A549 (cell line): ENCODE measurements at regions not wholly inside any gene's neighbourhood (a gene's known extent, or its start where the extent isn't known, plus 50 kb on each side); places are given as distances from the start of the nearest gene placed in this dataset.

Experiments used
- ATAC-seq, 2 experiments: fragments of 200-7000 bp in 1 of 2; fragments of >200 bp in 1 of 2; cut with Nextera tagmentation in 1 of 2; cut with Tn5 transposase in 1 of 2; 3 replicates each; pipeline versions ENCODE4 v1.8.0 to v1.9.1; 2018 to 2020; ENCODE audit warnings: mild to moderate bottlenecking in 1 of 2, moderate library complexity in 1 of 2
- CTCF ChIA-PET: fragments of 300-600 bp; sonication (Branson Sonifier 250); formaldehyde crosslinking; extraction: SDS; loops from one replicate; lab custom pipeline; 2021; ENCODE audit warnings: antibody characterized with exemption, inconsistent platforms; lab: Yijun Ruan, JAX
- POLR2A ChIA-PET: fragments of 350-600 bp; formaldehyde crosslinking; extraction: SDS; loops from one replicate; lab custom pipeline; 2021; ENCODE audit warnings: antibody characterized with exemption, inconsistent platforms; lab: Yijun Ruan, JAX
- DNase-seq, 2 experiments: peaks; one replicate each; pipeline versions ENCODE4 v3.0.0 to v3.0.0-alpha.2; 2011 to 2016; ENCODE audit warnings: low read depth in 1 of 2, low spot score in 1 of 2
- FAIRE-seq: peaks from 2 replicates; lab custom pipeline; 2011; peaks lifted over from hg19 to GRCh38; lab: Jason Lieb, UNC
- H3K27ac ChIP-seq, 2 experiments: fragments of >200 bp; sonication (Bioruptor Twin); formaldehyde crosslinking; 3 replicates each; pipeline ENCODE4 v1.5.1; 2016 to 2017
- H3K4me1 ChIP-seq: fragments of >200 bp; sonication (Bioruptor Twin); formaldehyde crosslinking; 3 replicates; pipeline ENCODE4 v1.6.1; 2016
- H3K4me2 ChIP-seq: fragments of >200 bp; sonication (Bioruptor Twin); formaldehyde crosslinking; 3 replicates; pipeline ENCODE4 v1.6.1; 2016
- H3K4me3 ChIP-seq: fragments of >200 bp; sonication (Bioruptor Twin); formaldehyde crosslinking; 3 replicates; pipeline ENCODE4 v1.5.1; 2016
- H3K9me3 ChIP-seq: fragments of >200 bp; sonication (Bioruptor Twin); formaldehyde crosslinking; 3 replicates; pipeline ENCODE4 v1.6.1; 2016
- CBX8 ChIP-seq: fragments of 200-600 bp; sonication (generic); IDR thresholded peaks from 2 replicates; pipeline ENCODE4 v1.6.1; 2016
- CEBPB ChIP-seq, 2 experiments: fragments of >200 bp in 1 of 2; sonication (Bioruptor Twin) in 1 of 2; formaldehyde crosslinking in 1 of 2; IDR thresholded peaks; 2 replicates each; pipeline ENCODE4 v1.6.1; 2012 to 2016
- CTCF ChIP-seq: fragments of >200 bp; sonication (Bioruptor Twin); formaldehyde crosslinking; IDR thresholded peaks from 3 replicates; pipeline ENCODE4 v1.5.1; 2016
- E2F6 ChIP-seq: IDR thresholded peaks from 2 replicates; pipeline ENCODE4 v1.6.1; 2012; ENCODE audit warnings: low read depth, borderline replicate concordance
- EHF ChIP-seq: fragments of 250-450 bp; sonication (Bioruptor Pico); IDR thresholded peaks from 2 replicates; pipeline ENCODE4 v1.5.0; 2020; ENCODE audit warnings: mild to moderate bottlenecking
- FOSL2 ChIP-seq, 2 experiments: fragments of 450-650 bp in 1 of 2; fragments of >200 bp in 1 of 2; sonication (Bioruptor Twin) in 1 of 2; formaldehyde crosslinking; IDR thresholded peaks; 2 replicates each; pipeline versions ENCODE4 v1.5.0 to v1.6.1; 2016 to 2020; ENCODE audit warnings: mild to moderate bottlenecking in 1 of 2, moderate library complexity in 1 of 2
- FOXS1 ChIP-seq: fragments of 250-450 bp; sonication (Bioruptor Pico); IDR thresholded peaks from 2 replicates; pipeline ENCODE4 v1.5.0; 2020; ENCODE audit warnings: mild to moderate bottlenecking, moderate library complexity
- HES2 ChIP-seq: fragments of >200 bp; sonication (Bioruptor Twin); formaldehyde crosslinking; IDR thresholded peaks from 2 replicates; pipeline ENCODE4 v1.6.1; 2016
- JUNB ChIP-seq: fragments of >200 bp; sonication (Bioruptor Twin); formaldehyde crosslinking; IDR thresholded peaks from 2 replicates; pipeline ENCODE4 v1.6.1; 2016
- KDM5A ChIP-seq: fragments of 200-600 bp; sonication (generic); IDR thresholded peaks from 2 replicates; pipeline ENCODE4 v1.6.1; 2016; ENCODE audit warnings: antibody characterized with exemption, mild to moderate bottlenecking
- MAFK ChIP-seq: fragments of 450-650 bp; IDR thresholded peaks from 2 replicates; pipeline ENCODE4 v1.6.1; 2014; ENCODE audit not compliant: partially characterized antibody
- NFE2L2 ChIP-seq: fragments of 150-350 bp; conservative IDR thresholded peaks from 2 replicates; pipeline ENCODE4 v1.6.1; 2014; ENCODE audit warnings: low read length
- RCOR1 ChIP-seq: fragments of 150-350 bp; IDR thresholded peaks from 2 replicates; pipeline ENCODE4 v1.6.1; 2014; ENCODE audit warnings: antibody characterized with exemption, low read length, low read depth
- WGBS: methylation state at CpG from one replicate; pipeline ENCODE4 v1.1.6; 2017; ENCODE audit errors: missing lambda C conversion rate; 5-methylcytosine and 5-hydroxymethylcytosine counted together
- TF ChIP-seq, protein P1 (sequence below): fragments of 250-450 bp; sonication (Bioruptor Pico); IDR thresholded peaks from 2 replicates; pipeline ENCODE4 v1.5.0; 2020; ENCODE audit warnings: low read depth, mild to moderate bottlenecking, moderate library complexity

- TF ChIP-seq E2F6 (no peak), EHF (CRISPR knock-in tag) (no peak), NFE2L2 (no peak), RCOR1 (no peak), KDM5A (no peak)
These were observed 123.6 kb upstream of the SLC35B3 start (continued) for GRCh38 chr6:8558953-8559352.

- 4% methylated on average over 2 of the region's 2 CpGs for WGBS
- no peak overlapping the region for H3K4me3 ChIP-seq
- no peak for TF ChIP-seq CTCF
- TF ChIP-seq, all 56 proteins: peak for 0
- ChIA-PET CTCF (no interaction called here), POLR2A (no interaction called here)
- no peaks in the 10 kb centered on the region for H3K9me3 ChIP-seq
- FAIRE-seq (no peak), ATAC-seq (0 out of 6 replicates have a peak, but pooled peaks of 1 of the 2 experiments have one; percentile 30), DNase-seq (no peak)
- peaks cover 14% of the 10 kb centered on the region; the same call in 2 of the 3 replicates for H3K4me1 ChIP-seq
- peak overlapping the region; percentile 68 for H3K4me2 ChIP-seq
- no peak overlapping the region; a peak in 1 of 6 replicates for H3K27ac ChIP-seq
These were observed 121.8 kb upstream of the SLC35B3 start for GRCh38 chr6:8557014-8557748.

DNA sequence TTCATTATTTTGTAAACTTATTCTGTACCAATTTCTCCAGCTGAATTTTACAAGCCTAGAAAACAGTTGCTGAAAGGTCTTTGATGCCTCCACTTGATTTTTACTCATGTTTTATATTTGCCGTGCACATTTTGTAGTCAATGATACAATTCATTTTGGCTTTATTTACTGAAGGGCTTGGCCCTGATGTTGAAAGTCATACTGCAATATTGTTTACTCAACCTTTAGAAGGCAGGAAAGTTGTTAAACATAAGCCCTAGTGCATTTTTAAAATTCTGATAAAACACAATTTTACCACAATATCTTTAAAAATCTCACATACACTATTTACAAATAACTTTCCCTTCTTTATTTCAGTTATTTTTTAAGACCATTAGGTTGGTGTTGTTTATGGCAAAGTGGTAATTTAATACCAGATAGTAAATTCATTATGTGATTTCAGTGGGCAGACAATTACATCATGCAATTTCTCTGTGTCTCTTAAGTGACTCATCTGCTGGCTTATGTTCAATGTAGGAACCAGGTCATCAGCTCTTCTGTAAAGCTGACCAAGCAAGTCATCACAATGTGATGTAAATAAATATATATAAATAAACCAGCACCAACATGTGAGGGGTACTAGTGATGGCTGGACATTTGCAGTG, 121.1 kb upstream of the SLC35B3 start:
- ATAC-seq (peak; percentile 30 to 93; a peak in 4 of 6 replicates), FAIRE-seq (no peak), DNase-seq (peak; percentile 10 to 64)
- no peak overlapping the region for H3K4me3 ChIP-seq
- peaks cover 14% of the 10 kb centered on the region; the same call in 2 of the 3 replicates for H3K4me1 ChIP-seq
- no peak overlapping the region; a peak in 2 of 6 replicates for H3K27ac ChIP-seq
- ChIA-PET CTCF (no interaction called here), POLR2A (no interaction called here)
- H3K9me3 ChIP-seq = no peaks in the 10 kb centered on the region
- WGBS = 7% methylated on average over 1 of the region's 1 CpG
- TF ChIP-seq HES2 (0 out of 2 replicates have a peak, but pooled peaks have one; percentile 21), EHF (CRISPR knock-in tag) (no peak), CBX8 (no peak), FOXS1 (CRISPR knock-in tag) (no peak), E2F6 (no peak), FOSL2 (IDR thresholded peaks at IDR 0.05) (peak; percentile 75; the same call in 1 of the 2 replicates), FOSL2 (CRISPR knock-in tag; IDR thresholded peaks at IDR 0.05) (peak; percentile 63), JUNB (peak; percentile 81), CEBPB (IDR thresholded peaks at IDR 0.05) (peak; percentile 14 to 52; a peak in 1 of 4 replicates), MAFK (peak; percentile 41)
- TF ChIP-seq, protein P1, sequence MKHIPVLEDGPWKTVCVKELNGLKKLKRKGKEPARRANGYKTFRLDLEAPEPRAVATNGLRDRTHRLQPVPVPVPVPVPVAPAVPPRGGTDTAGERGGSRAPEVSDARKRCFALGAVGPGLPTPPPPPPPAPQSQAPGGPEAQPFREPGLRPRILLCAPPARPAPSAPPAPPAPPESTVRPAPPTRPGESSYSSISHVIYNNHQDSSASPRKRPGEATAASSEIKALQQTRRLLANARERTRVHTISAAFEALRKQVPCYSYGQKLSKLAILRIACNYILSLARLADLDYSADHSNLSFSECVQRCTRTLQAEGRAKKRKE (CRISPR knock-in tag) = no peak
- H3K4me2 ChIP-seq = peak overlapping the region; percentile 68
